Testis (tissue), 2 donors: ENCODE measurements at regions not wholly inside any gene's neighbourhood (a gene's known extent, or its start where the extent isn't known, plus 50 kb on each side); places are given as distances from the start of the nearest gene placed in this dataset.

Experiments used
- POLR2A ChIP-seq: fragments of 450-650 bp; IDR thresholded peaks from one replicate; pipeline ENCODE4 v1.6.1; 2017; ENCODE audit warnings: antibody characterized with exemption, mild to moderate bottlenecking, moderate library complexity
- TF ChIP-seq, protein P1 (sequence below), 3 experiments: fragments of 450-650 bp in 2 of 3; fragments of 200-600 bp in 1 of 3; sonication (generic) in 1 of 3; IDR thresholded peaks; one replicate each; pipeline ENCODE4 v1.5.1; 2016 to 2019; ENCODE audit warnings: antibody characterized with exemption in 3 of 3, mild to moderate bottlenecking in 2 of 3, moderate library complexity in 1 of 3

- TF ChIP-seq, protein P1, sequence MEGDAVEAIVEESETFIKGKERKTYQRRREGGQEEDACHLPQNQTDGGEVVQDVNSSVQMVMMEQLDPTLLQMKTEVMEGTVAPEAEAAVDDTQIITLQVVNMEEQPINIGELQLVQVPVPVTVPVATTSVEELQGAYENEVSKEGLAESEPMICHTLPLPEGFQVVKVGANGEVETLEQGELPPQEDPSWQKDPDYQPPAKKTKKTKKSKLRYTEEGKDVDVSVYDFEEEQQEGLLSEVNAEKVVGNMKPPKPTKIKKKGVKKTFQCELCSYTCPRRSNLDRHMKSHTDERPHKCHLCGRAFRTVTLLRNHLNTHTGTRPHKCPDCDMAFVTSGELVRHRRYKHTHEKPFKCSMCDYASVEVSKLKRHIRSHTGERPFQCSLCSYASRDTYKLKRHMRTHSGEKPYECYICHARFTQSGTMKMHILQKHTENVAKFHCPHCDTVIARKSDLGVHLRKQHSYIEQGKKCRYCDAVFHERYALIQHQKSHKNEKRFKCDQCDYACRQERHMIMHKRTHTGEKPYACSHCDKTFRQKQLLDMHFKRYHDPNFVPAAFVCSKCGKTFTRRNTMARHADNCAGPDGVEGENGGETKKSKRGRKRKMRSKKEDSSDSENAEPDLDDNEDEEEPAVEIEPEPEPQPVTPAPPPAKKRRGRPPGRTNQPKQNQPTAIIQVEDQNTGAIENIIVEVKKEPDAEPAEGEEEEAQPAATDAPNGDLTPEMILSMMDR (IDR thresholded peaks at IDR 0.05) = no peak
- TF ChIP-seq POLR2A = no peak
Measured at GRCh38 chr4:156188596-156188995, 234.9 kb upstream of the CTSO start.
